HG03342 (cell line): ENCODE measurements at regions not wholly inside any gene's neighbourhood (a gene's known extent, or its start where the extent isn't known, plus 50 kb on each side); places are given as distances from the start of the nearest gene placed in this dataset.

Experiments
- ATAC-seq: cut with Tn5 transposase; IDR thresholded peaks from one replicate; pipeline ENCODE4 v1.9.1; 2021; ENCODE audit warnings: mild to moderate bottlenecking, moderate library complexity; ENCODE audit not compliant: unreplicated experiment

DNA sequence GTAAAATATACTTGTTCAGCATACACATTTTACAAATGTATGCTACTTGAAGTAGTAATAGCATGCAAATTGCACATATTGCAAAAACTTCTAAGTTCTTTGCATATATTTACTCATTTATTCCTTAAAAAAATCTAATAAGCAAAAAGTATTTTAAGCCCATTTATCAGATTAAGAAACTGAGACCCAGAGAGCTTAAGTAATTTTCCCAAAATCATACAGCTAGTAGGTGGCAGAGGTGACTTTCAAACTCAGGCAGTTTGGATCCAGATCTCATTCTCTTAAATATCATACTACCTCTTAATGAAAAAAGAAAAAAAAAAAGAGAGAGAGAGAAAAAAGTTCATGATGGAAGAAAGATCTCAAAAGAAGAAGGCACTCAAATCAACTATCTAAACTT is 157.9 kb downstream of the RPS12 start:
- no peak for ATAC-seq

DNA sequence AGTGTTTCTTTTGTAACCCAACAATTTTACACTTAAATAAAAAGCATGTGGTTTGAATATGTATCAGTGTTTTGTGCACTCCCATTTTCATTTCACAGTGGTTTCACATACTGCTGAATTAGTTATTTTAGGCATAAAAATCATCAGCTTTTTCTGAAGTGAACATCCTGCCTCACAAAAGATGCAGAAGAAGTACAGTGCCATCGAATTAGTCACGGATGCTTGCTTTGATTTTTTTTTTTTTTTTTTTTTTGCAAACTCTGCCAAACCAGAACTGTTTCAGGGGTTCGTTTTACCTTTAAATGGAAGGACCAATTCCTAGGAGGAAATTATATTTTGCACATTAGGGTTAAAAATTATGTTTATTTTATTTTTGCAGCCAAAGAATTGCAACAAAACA is 158.6 kb downstream of the RPS12 start:
- no peak for ATAC-seq

DNA sequence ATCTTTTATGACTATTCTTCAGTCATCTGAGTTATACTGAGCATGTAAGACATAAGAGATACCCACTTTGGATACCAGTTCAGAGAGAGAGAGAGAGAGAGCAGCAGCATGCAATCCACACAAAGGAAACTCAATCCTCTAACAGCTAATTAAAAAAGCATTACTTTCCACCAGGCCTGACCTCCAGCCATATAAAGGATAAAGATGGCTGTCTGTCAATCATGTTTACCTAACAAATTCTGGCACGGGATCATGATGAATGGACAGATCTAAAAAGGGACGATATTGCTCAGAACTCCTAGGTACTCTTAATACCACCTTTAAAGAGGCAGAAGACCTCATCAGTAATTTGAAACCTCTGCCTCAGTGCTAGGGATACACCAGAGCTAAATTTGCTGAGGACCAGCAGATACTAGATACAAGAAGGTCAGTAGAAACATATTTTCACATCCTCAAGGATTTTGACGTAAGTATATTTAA is 159.2 kb downstream of the RPS12 start:
- no peak for ATAC-seq

DNA sequence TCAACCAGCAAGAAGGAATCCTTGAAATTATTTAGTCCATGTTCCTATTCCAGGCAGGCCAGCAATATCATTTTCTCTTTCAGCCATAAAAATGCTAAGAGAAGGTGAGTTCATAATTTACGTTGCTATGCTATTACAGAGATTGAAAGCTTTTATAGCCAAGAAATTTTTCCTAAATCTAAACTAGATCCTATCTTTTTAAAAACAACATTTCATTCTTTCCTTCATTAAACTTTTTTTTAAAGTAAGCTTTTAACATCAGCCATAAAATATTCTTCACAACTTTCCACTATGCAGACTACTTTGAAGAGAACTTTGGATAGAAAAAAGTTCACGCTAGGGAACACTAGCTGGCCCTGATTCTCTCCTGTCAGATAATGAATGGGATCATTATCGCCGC is 159.8 kb downstream of the RPS12 start:
- no peak for ATAC-seq

DNA sequence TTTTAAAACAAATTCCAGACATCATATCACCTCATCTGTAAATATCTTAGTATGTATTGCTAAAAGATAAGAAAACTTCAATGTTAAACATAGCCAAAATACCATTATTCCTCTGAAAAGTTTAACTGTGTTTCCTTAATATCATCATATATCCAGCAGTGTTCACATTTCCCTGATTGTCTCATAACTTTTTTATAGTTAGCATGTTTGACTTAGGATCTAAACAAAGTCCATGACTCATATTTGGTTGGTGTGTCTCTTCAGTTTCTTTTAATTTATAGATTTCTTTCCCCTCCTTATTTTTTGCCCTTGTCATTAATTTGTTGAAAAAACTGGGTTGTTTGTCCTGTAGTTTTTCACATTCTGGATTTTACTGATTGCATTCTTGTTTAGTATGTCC is 163.0 kb downstream of the RPS12 start:
- no peak for ATAC-seq

DNA sequence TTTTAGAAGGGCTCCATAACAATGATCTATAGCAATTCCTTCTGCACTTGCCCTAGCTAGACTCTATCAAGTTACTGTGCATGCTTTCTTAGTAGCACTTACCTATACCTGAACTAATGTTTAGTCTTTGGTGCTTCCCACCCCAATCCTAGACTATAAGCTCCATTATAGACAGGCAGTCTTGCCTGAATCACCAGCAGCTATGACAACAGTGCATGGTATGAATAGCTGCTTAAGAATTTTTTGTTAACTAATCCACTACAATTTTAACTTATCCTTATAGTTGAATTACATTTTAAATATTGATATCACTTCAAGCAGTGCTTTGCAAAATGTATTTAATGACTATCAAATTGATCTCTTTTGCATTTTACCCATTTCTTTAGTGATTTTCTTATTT is 164.3 kb downstream of the RPS12 start:
- no peak for ATAC-seq

DNA sequence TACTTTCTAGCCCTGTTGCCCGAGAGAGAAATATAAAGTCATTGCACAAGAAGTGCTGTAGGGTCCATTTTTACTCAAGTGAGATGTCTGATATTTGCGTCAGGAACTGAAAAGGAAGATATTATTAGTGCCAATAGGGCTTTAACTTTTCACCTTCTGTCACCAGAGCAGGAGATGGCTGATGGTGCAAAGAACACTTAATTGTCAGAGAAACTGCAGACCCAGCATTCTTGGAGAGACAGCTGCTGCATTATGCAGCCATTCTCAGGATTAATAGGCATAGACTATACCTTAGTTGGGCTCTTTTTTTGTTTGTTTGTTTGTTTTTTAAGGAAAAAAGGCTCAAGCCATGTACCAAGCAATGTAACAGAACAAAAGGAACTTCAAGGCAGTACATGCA is 179.4 kb downstream of the RPS12 start:
- no peak for ATAC-seq

DNA sequence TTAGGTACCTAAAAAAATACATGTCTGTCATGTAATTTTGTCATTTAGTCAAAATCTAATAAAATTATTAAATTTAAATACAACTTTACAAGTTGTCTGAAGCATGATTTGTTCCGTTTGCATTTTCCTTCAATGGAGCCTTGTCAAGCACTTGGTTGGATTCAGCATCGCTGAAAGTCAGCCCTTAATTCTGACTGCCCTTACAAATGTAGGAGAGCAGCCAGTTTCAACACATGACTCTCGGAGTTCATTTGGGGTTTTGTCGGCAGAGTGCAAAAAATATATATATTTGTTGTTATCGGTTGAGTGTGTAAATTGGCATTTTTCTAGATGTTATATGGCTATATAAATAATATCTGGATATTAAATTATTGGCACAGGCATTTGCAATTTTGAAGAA is 180.6 kb downstream of the RPS12 start:
- no peak for ATAC-seq

DNA sequence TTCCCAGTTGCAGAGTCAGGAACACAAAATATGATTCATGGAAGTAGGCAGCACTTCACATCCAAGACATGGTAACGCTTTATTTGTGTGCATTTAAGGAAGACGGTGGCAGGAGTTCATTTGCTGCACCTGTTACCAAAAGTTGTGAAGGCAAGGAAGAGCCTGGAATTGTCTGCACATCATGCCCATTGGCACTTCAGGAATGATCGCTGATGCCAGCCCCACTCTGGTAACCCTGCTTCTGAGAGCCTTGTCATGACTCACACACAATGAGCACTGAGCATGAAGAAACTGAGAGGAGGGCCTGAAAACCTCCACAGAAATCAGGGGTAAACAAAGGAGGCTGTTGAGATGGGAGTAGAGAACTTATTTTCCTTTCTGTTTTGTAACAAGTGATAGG is 181.1 kb downstream of the RPS12 start:
- ATAC-seq: no peak

DNA sequence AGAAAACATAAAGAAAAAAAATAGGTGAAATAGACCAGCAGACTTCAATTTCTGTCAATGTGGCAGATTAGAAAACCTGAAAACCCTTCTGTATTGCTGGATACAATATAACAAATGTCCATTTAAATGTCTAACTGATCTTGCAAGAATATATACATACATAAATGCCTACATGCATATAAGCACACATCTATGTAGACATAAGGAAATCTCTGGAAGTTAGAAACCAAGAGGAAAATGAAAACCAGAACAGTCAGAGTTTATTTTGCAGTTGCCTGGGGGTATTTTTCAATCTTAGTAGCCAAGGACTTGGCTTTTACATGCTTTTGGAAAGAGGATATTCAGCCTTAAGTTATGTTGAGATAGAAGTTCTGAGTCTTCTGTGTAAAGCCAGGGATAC is 184.0 kb downstream of the RPS12 start:
- ATAC-seq: no peak

DNA sequence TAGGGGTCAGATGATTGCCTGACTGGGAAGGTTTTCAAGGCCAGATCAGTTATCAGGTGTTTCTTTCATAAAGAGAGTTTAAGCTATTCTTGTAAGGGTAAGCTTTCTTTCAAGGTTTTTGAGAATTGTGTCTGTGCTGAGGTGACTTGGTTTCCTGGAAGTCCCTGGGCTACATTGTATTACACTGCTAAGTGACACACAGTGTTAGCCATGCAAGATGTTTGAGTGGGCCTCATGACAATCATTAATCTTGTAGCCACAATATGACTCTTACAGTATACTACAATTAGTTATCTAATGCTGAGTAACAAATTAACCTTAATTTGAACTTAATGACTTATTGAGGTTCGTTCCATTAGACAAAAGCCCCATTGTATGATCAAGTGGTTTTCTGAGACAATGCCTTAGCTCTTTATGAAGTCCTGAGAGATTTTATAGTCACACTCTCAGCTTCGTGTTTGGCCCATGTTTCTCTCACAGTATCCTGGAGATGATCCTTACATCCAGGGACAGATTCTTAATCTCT is 186.7 kb downstream of the RPS12 start:
- ATAC-seq: peak; percentile 72

DNA sequence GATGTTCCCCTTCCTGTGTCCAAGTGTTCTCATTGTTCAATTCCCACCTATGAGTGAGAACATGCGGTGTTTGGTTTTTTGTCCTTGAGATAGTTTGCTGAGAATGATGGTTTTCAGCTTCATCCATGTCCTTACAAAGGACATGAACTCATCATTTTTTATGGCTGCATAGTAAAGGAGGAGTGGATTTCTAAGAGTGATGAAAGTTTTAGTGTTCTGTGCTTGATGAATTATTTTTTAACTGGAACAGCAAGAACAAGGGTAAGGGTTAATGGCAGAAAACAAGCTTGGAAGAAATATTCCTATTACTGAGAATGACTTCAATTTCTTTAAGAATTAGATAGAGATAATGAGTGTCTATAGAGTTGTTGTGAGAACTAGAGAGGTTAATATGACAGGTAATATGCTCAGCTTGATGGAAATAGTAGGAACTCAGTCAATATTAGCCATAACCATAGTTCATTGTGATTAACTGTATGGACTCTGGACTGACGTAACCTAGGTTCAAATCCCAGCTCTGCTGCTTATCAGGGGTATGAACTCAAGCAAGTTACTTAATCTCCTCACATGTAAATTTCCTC is 190.0 kb downstream of the RPS12 start:
- ATAC-seq: no peak

DNA sequence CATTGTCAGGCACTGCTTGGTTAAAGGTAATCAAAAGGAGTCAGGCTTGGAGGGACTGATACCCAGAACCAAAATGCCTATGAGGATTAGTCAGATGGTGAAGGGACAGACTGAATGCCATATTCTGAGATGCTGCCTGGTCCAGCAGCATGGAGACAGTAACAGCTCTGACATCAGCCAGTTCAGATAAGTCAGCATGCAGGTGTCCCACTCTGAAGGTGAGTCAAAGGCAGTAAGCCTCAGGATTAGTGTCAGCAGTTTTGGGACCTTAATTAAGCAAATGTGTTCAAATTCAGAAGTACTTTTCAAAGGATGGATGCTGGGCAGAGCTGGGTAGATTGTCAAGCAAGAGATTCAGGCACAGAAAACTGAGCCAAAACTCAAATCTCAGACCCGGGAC is 198.4 kb downstream of the RPS12 start:
- ATAC-seq: no peak

DNA sequence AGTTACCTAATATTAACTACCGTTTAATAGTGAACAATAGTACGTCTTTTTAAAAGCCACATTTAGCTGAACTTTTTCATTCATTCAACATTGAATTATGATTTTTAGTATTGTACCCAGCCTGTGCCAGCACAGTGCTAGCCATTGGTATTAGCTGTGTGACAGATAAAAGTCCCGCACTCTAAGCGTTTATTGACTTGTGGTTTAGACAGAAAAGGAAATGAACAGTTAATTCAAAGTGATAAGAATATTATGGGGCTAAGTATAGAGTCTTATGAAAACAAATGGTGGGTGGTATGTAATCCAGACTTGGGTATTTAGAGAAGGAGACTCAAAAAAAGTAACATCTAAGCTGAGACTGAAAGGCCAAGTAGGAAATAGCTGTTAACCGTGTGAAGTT is 202.3 kb downstream of the RPS12 start:
- ATAC-seq: no peak

DNA sequence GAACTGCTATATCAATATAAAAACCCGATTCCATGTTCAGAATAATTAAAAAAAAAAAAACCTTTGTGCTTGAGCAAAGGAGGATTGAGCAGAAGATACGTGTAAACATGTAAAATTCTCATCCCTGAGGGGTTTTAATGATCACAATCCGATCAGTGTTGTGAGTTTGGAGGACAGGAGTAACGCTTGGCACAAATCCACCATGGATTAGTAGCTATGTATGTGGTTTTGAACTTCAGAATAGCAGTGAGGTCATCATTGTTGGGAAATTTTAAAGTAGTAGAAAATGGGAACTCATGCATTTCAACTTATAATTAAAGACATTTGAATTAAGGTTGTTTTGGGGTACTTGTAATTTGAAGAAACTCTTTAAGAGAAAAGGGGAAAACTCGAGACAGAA is 203.2 kb downstream of the RPS12 start:
- no peak for ATAC-seq

DNA sequence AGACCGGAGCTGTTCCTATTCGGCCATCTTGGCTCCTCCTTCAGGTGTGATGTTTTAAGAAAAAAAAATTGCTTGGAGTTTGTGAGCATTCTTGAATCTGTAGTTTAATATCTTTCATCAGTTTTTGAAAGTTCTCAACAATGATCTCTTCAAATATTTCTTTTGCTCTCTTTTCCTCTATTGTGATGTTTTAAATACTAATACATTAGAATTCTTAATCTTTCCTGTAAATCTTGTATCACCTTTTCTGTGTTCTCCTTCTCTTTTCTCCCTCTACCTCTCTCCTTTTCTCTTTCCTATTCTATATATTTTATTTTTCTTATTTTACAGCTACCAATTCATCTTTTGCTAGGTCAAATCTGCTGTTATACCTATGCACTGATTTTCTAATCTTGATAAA is 212.3 kb downstream of the RPS12 start:
- ATAC-seq: no peak

DNA sequence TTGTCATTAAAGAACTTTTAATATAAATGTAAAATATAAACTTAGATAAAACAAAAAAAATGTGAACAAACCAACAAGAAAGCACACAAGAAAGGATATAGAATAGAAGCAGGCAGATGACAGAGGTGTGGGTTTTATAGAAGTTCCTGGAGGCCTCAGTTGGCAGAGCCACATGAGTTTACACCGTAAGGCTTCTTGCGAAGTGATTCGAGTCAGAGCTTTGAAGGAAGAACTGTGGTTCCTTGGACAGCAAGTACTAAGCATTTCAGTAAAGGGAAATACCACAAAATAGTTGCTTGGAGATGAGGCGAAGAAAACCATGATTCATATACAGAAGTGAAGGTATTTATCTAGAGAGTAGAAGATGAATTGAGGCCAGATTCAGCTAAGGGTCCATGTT is 207.9 kb upstream of the EYA4 start:
- no peak for ATAC-seq

DNA sequence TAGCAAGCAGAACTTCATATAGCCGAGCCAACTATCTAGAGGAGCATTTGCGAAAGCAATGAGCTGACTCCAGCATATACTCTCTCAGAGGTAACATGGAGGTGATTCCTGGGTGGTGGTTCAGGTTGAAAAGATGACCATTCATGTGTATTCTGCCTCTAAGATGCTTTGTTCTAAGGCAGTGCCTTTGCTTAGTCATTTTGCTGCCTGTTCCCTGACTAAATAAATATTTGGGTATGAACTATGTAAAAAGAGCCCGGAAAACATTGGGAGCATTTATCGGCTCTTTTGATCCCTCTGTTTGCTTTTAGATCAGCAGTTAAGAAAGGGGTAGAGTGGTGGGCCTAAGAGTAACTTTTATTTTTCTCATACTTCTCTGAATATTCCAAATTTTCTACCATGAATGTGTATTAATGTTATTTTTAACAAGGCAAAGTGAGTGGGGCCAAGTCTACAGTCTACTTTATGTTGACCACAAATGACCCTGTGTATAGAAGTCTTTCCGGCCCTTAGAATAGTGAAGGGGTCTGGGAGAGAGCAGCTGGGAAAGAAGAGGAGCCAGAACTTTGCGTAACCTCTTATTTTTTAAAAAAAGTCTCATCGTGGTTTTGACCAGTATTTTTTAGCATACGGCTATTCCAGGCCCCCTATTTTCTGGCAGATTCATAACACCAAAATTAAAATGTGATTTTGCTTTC is 206.5 kb upstream of the EYA4 start:
- no peak for ATAC-seq

DNA sequence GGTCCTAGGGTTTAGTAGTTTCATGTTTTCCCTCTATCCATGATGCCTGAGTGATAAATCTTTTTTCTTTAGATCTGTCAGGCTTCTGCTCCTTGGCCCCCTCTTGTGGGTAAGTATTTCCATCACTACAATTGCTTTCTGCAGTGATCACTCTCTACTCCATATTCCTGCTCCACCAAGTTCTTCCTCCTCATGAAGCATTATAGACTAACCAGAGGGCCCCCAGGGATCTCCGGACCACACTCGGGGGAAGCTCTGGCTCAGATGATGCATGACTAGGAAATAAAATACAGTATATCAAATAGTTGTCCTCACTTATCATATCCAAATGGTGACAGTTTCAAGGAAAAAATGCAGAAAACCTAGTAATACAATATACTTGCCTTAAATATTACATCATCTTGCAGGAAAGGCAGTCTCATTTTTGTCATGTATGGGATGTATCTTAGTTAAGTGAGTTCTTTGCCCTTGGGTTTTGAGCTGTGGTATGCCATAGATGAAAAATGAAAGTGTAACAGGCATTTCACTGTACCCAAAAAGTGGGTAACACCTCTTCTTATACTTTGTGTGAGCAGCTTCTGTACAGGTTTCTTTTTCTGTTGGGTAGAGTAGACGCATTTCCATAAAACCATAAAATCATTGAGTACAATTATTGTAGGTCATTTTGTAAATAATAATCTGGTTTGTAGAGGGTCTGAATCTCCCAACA is 200.9 kb upstream of the EYA4 start:
- ATAC-seq: no peak

DNA sequence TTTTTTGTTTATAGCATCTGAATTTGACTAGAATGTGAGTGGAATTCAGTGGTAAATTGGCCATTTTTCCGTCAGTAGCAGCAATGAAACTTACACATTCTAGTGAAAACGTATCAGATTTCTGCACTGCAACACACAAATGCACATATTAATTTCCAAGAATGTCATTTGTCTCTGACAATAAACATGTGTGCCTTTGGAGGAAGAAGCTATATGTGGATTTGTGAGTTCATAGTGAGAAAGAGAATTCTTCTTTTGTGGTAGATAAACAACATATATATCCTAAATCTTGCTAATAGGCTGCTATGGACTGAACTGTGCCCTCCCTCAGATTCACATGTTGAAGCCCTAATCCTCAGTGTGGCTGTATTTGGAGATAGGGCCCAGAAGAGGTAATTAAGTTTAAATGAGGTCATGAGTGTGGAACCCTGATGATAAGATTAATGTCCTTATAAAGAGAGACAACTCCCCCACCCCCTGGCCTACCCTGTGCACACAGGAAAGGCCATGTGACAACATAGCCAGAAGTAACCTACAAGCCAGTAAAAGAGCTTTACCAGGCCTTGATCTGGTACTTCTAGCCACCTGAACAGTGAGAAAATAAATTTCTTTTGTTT is 200.2 kb upstream of the EYA4 start:
- no peak for ATAC-seq

DNA sequence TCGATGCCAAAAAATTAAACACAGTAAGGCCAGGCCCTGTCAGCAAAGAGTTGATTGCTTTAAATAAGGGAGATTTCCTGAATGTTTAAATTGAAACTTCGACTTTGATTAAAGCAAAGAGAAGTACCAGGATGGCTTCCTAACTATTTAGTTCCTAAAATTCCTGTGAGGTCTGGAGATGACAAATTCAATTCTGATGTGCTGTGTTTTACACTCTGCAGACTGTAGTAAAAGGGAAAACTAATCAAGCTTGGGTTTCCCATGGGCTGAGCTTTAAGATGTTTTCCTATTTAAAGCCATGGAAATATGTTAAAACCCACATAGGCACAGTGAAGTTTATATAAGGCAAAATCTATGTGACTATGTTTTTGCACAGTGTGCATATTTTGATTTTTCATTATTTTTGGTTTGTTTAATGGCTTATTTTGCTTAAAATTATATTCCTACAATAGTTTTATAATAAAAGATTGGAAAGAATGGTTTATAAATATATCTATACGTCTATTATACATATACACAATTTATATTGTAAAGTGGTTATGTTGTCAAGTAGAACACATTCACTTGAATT is 198.5 kb upstream of the EYA4 start:
- no peak for ATAC-seq
